ENCODE measurements at regions not wholly inside any gene's neighbourhood (a gene's known extent, or its start where the extent isn't known, plus 50 kb on each side); places are given as distances from the start of the nearest gene placed in this dataset.

DNA sequence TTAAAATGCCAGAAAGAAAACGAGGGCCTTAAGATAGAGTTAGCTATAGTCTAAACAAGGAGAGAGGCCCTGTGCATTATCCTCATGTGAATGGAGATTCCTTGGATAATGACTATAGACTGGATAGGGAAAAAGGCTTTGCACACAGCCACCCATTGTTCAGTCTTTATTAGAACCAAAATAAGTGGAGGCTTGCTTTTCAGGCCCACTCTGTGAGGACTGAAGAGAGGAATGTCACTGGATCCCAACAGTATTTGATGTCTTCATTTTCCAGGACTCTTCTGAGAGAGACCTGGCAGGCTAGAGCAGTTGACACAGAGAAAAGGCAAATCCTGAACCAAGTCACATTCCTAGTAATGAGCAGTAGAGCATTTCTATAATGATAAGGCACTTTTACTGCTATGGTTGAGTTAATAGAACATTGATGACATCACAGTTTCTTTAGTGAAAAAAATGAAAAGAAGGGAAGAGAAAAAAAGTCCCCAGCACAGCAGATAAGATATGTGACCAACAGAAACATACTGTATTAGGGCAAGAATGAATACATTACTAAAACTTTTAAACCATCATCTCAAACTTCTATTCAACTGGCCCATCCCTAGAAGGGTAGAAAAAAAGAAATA, 315.1 kb downstream of the EPHA7 start:
- no peak for TF ChIP-seq CTCF (IDR thresholded peaks at IDR 0.05; ENCODE audit: low read length)
- TF ChIP-seq EZH2phosphoT487 (IDR thresholded peaks at IDR 0.05; ENCODE audit: low read length) = no peak

Data from MM.1S (cell line).